Tongue (tissue), 1 donor: ENCODE measurements at regions not wholly inside any gene's neighbourhood (a gene's known extent, or its start where the extent isn't known, plus 50 kb on each side); places are given as distances from the start of the nearest gene placed in this dataset.

ENCODE experiments used
- DNase-seq: peaks from one replicate; pipeline ENCODE4 v3.0.0-alpha.2; 2015

DNA sequence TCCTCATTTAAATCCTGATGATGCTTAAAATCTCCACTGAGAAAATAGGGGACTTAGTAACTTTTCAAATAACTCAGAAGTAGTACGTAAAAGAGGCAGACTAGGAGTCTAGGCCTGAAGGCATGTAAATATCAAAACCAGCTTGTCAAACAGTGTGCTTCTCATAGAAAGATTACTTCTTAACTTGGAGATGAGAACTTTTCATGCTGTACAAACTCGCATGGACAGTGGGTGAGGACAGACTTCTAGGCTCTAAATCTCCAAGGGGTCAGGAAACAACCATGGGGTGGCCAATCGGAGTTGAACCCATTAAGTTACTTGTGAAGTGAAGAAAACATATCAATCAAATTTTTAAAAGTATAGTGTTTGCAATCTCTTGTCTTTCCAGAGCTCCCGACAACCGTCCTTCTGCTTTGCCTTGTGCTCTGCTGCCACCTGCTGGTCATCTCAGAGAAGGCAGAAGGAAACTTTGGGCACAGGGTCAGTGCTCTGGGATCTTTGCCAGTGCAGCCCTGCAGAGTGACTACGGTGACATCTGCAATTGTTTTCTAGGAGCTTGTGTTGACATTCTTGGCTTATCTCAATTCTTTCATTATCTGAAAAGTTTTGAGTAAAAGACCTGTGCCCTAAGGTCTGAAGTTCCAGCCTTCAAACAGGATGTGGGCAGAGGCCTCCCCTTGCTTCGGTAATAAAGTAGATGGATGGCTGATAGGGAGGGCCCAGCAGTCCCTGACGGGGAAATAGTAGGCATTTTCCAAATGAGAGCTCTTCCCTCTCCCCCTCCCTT, 105.1 kb upstream of the PDE4B start:
- peak; percentile 92 for DNase-seq

DNA sequence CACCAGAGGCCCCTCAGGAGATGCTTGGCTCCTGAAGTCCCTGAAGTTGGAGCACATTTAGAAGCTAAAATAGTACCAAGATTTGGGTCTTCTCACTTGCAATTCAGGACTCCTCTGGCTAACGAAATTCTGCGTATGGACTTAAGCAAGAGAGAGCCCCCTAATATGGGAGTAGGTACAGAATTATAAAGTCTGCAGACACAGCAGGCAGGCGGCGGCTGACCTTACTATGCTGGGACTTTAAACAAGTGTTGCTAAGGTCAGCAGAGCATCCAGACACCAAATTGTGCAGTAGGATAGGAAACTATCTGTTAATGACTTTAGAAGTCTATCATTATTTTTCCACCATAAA, 104.5 kb upstream of the PDE4B start:
- DNase-seq = no peak

DNA sequence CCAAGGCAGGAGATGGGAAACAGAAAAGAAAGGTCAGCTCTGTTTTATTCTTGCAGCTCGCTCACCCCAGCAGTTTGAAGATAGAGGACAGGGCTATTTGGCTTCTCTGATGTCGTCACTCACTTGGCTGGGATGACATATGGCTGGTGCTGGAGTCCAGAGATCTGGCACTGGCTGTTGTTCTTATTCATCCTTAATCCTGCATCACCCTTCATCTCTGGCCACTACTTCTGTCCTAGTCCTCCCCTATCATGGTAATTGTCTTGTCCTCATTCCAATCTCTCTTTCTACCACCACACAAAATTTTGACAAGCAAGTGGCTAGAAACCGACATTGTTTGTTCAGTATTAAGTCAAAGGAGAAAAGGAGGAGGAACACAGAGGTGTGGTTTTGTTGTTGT, 103.8 kb upstream of the PDE4B start:
- no peak for DNase-seq

DNA sequence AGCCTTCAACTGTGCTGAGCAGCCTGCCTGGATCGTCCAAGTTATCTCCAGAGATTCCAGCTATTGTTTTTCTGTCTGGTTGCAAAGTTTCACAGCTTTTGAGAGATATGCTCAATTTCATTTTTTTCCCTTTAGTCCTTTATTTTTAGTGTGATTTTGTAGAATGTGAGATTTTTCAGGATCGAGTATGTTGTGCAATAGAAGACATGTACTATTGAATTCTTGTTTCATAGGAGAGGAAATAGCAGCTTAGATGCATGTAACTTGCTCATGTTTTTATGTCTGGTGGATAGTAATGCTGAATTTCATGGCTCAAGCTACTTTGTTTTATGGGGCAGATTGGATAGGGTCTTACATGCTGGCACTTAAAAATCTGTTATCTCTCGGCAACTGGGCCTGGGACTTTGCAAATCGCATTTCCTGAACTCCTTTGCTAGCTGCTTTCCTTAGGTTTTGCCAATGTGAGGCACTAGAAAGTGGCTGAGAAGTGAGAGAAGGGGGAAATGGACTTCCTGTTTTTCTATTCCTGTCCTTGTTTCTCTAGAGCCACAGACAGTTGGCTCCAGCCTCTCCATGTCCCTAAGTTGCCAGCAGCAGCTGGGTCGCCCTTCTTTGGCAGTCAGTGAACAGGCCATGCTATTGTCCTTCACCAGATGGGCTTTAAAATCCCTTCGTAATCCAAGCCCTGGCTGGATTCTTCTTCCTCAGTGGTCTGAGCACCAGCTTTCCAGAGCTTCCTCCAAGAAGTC, 101.4 kb upstream of the PDE4B start:
- peak; percentile 82 for DNase-seq

DNA sequence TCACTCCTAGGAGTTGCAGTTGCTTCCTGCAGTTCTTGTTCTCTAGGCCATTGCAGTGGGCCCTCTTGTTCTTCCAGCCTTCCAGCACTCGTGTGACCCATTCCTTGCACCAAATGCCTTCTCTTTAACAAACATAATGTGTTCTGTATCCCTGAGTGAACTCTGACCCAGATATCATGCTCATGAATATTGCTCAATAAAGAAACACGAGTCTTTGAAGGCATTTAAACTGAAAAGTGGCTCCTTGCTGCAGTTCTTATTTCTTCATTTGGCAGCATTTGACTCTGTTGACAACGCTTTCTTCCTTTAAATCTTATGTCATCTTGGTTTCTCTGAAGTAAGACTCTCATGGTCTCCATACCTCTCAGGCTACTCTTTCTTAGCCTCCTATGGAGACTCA, 100.7 kb upstream of the PDE4B start:
- DNase-seq = no peak

DNA sequence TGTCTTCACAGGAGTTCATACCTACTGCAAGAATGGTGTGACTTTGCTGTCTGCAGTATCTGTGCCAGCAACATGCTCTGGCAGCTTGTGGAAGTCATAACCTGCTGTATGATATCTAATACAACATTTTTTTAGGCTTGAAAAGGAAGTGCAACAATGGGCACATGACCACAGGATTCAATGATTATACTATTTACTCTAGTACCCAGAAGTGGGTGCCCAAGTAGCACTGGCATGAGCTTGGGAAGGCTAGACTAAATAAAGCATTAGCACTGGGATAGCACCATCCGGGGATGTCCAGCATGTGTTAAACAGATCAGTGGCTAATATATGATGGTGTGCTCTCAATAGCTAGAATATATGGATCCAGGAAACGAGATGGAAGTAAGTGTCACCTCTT, 98.6 kb upstream of the PDE4B start:
- no peak for DNase-seq

DNA sequence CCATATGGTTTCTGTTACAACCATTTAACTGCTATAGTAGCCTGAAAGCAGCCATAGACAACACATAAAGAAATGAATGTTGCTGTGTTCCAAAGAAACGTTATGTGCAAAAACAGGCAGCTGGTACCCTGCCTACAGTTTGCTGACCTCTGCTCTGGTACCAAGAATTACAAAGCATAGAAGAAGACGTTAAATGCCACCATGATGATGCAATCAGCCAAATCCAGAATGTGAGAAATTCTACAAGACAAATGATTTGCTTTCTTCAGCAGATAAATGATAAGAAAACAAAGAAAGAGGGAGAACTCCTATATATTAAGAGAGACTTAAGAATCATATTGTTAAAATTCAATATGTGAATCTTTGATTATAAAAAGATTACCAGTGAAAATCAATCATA, 97.8 kb upstream of the PDE4B start:
- DNase-seq = no peak

DNA sequence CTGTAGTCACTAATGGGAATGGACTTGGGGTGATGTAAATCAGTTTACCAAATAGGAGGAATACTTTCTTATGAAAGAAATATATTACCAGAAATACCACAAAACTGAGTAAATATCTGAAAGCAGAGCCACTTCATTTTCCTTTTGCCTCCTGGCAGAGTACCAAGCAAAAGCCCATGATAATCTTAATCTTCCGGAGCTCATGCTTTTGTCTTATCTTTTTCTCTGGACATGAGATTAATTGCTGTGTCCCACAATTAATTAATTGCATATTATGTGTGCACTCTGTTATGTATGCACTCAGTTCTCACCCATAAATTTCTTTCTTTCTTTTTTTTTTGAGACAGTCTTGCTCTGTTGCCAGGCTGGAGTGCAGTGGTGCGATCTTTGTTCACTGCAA, 94.1 kb upstream of the PDE4B start:
- DNase-seq = no peak

DNA sequence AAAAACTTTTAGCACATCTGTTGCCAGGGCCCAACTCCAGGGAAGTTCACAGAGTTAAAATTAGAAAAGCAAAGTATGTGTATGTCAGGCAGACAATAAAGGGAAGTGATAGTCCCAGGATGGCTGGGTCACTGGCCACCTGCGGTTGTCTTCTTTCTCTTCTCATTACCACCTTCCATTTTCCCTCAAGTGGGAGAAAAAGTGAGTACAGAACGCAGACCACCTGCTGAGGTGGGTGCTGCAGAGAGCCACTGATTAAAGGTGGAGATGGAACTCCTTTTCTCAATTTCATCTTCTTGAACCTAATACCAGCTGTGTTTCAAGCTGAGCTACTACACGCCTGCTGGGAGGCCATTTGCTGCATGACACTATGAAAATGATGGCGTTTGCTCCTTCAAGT, 88.8 kb upstream of the PDE4B start:
- DNase-seq = no peak

DNA sequence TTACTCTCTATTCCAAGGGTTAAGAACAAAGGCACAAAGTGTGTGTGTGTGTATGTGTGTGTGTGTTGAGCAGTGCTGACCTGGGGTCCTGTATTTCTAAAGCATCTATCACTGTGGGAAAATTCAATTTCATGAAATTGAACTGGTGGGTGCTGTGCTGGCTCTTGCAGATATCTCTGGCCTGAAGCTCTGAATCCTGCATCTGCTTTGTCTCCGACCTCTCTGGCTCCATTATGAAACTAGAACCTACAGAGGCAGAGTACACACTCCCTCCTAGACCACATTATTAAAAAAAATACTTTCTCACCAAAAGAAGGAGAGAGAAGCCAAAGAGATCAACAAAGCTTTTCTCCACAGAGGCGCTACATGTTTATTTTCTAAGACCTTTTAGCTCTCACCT, 88.4 kb upstream of the PDE4B start:
- DNase-seq = no peak

DNA sequence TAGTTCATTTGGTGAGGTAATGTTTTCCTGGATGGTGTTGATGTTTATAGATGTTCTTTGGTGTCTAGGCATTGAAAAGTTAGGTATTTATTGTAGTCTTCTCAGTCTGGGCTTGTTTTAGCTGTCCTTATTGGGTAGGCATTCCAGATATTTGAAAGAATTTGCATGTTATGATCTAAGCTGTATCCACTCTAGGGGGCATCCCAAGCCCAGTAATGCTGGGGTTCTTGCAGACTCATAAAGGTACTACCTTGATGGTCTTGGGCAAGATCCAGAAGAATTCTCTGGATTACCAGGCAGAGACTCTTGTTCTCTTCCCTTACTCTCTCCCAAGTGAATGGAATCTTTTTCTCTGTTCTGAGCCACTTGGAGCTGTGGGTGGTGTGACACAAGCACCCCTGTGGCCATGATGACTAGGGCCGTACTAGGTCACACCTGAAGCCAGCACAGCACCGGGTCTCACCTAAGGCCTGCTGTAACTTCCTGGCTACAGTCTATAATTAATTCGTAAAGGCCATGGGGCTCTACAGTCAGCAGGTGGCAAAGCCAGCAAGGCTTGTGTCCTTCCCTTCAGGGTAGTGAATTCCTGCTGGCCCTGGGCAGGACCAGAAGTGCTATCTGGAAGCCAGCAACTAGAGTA, 74.8 kb upstream of the PDE4B start:
- no peak for DNase-seq

DNA sequence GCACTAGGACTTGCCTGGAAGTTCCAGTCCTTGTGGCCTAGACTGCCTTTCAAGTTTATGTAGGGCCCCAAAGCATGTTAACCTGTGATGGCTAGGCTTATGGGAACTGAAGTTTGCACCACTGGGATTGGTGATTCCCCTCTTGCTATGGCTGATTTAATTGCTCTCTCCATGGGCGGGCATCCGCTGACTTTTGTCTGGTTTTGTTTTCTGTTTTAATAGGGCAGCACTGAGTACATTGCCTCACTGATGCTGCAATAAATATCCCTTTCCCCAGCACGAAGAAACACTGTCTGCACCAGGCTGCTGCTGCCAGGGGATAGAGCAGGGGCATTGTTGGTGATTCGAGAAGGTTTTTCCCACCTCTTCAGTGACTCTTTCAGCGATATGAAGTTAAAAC, 73.3 kb upstream of the PDE4B start:
- no peak for DNase-seq

DNA sequence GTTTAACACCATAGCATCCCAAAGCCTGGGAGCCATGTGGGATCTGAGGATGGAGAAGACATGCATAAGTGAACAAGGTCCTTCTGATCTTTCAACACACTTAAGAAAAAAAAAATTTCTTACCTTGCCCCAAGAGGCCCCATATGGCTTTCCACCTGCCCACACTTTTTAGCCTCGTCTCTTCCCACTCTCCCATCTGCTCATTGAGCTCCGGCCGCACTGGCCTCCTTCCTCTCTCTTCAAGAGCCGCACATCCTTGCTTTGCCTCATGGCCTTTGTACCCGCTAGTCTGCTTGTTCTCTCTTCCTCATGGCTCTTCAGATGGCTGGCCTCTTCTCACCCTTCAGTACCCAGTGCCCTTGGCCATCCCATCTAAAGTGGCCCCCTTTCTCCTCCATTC, 70.2 kb upstream of the PDE4B start:
- DNase-seq = no peak

DNA sequence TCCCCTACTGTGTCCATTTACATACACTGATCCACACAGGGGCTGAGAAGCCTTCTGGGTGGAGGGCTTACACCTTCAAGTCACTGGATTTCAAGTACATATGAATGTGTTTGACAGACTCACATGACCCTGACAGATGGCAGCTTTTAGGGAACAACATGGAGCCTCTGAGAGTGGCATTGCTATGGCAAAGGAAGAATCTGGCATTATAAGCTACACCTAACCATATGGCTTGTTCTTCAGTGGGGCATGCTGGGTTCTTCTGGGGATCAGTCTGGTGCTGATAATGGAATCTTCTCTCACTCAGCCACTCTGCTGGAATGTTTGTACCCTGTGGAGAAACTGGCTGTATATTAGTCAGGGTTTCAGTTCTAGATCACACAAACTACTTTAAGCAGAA, 68.5 kb upstream of the PDE4B start:
- no peak for DNase-seq

DNA sequence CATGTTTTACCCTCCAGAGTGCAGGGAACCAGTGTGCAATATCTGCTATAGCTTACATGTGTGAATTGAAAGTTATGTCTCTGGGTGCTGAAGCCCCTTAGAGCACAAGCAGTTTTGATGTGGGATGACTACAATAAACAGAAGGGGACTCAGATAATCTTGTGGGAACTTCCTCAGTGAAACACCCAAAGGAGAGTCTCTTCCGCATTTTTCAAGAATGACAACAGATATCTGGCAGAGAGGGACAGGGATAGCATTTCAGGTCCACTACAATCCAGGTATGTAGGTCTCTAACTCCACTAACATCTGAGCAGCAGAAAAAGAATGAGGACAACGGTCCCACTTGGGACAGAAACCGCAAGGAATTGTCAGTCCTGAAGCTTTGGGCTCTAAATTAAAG, 67.6 kb upstream of the PDE4B start:
- no peak for DNase-seq

DNA sequence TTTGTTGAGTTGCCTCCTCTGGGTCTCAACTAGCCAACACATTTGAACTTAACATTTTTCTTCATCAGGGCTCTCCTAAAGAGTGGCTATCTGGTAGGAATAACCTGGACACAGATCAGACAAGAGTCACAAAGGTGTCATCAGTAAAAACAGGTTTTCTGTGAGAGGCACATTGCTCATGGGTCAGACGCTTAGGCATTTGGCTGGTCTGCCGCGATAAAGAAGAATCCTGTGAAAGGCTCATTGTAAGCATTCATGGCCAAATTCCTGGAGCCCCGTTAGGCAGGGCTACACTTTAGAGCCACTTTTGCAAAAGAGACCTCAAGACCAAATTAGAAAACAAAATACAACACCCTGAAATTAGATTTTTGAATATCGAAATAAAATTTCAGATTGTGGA, 64.2 kb upstream of the PDE4B start:
- no peak for DNase-seq

DNA sequence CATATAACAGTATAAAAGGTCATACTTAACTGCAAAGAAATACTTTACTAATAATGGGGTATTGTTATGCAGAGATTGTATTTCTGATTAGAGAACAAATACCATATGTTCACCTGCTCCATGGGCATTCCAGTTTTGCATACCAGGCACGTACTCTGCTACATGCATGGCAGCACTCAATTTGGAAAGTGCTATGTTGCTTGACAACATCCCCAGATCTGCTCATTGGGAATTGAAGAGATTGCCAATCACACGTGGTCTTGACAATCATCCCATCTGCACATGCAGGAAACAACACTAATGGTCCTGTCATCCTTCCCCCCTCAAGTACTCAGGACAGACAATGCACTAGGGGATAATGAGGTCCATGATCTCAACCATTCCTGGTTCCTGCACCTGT, 63.4 kb upstream of the PDE4B start:
- no peak for DNase-seq

DNA sequence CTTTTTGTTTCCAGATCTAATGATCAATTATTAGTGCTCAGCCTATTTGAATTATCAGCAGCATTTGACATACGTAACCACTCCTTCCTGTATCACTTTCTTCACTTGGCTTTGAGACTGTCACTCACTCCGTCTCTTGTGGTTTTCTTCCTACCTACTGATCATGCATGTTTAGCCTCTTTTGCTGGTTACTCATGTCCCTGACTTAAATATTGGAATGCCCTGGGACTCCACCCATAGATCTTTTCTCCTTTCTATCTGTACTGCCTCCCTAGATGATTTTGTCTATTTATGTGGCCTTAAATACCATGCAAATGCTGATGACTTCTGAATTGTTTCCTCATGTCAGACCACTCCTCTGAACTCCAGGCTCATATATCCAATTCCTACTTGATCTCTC, 57.7 kb upstream of the PDE4B start:
- DNase-seq = no peak

DNA sequence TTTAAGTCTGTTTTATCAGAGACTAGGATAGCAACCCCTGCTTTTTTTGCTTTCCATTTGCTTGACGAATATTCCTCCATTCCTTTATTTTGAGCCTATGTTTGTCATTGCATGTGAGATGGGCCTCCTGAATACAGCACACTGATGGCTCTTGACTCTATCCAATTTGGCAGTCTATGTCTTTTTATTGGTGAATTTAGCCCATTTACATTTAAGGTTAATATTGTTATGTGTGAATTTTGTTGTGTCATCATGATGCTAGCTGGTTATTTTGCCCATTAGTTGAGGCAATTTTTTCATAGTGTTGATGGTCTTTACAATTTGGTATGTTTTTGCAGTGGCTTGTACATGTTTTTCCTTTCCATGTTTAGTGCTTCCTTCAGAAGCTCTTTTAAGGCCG, 50.7 kb upstream of the PDE4B start:
- DNase-seq = no peak
